ENCODE measurements at regions not wholly inside any gene's neighbourhood (a gene's known extent, or its start where the extent isn't known, plus 50 kb on each side); places are given as distances from the start of the nearest gene placed in this dataset.

DNA sequence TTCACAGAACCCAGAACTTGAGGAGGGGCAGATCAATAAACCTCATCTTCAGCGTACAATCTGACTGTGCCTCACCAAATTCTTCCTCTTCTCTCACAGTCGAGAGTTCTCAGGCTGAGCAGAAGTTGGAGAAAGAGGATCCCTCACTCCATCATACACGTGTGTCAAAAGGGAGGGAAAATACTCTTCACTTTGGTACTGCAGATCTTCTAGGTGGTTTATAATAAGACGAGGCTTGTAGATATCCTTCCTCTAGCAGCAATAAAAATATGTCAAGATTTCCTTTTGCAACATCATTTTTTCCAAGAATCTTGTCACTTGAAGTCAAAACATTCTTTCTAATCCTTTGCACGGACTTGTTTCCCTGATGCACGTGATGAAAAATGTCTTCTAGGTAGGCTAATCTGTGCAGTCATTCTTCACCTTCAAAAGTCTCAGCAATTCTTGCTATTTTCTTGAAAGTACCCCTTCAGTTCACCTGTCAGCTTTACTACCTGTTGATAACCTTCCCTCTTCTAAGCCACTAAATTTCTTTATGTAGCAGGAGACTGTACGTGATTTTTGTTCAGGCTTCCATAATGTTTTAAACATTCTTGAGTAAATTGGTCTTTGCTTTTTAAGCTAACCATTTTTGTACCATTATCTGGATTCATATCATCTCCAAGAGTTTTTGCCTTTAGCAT is 214.1 kb downstream of the NUAK1 start:
- Mint-ChIP-seq H3K36me3 (ENCODE audit: insufficient read depth, unreplicated experiment) (no peaks in the 10 kb centered on the region), H3K4me3 (ENCODE audit: unreplicated experiment) (no peak overlapping the region), H3K4me1 (ENCODE audit: insufficient read depth, unreplicated experiment) (peaks cover 24% of the 10 kb centered on the region), H3K9me3 (ENCODE audit: unreplicated experiment) (peaks cover 12% of the 10 kb centered on the region), H3K27me3 (ENCODE audit: insufficient read depth, unreplicated experiment) (no peaks in the 10 kb centered on the region), H3K27ac (ENCODE audit: low read depth, unreplicated experiment) (no peak overlapping the region)
- ChIA-PET POLR2A (interaction anchor here (0.6 kb wide), 1 partner anchor 168 kb away, joined by 3 read pairs; no protein-coding TSS in a partner anchor), CTCF (interaction anchor here (0.6 to 0.7 kb wide), 3 partner anchors 170 to 1212 kb away, joined by 3 to 5 read pairs (median 3); no protein-coding TSS in a partner anchor)
- DNase-seq (ENCODE audit: unreplicated experiment) = no peak
- intact Hi-C loops (cut with micrococcal nuclease) = no loop called here
- TF ChIP-seq, protein P1, sequence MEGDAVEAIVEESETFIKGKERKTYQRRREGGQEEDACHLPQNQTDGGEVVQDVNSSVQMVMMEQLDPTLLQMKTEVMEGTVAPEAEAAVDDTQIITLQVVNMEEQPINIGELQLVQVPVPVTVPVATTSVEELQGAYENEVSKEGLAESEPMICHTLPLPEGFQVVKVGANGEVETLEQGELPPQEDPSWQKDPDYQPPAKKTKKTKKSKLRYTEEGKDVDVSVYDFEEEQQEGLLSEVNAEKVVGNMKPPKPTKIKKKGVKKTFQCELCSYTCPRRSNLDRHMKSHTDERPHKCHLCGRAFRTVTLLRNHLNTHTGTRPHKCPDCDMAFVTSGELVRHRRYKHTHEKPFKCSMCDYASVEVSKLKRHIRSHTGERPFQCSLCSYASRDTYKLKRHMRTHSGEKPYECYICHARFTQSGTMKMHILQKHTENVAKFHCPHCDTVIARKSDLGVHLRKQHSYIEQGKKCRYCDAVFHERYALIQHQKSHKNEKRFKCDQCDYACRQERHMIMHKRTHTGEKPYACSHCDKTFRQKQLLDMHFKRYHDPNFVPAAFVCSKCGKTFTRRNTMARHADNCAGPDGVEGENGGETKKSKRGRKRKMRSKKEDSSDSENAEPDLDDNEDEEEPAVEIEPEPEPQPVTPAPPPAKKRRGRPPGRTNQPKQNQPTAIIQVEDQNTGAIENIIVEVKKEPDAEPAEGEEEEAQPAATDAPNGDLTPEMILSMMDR (IDR thresholded peaks at IDR 0.05; ENCODE audit: unreplicated experiment) = no peak
- BruUV-seq (replicated peaks) = no TSS peak

DNA sequence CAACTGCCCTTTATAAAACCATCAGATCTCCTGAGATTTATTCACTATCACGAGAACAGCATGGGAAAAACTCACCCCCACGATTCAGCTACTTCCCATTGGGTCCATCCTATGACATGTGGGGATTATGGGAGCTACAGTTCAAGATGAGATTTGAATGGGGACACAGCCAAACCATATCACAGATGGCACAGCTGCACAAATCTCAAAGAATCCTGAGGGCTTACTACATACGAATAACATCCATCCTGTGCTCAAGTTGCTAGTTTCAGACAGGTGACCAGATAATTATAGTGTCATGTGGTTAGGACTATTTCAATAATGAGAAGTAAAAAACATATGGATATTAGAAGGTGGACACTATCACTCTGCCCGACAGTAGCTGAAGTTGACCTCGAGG is 211.2 kb downstream of the NUAK1 start:
- BruUV-seq (replicated peaks) = no TSS peak
- intact Hi-C loops (cut with micrococcal nuclease) = no loop called here
- peaks cover 5% of the 10 kb centered on the region for H3K4me1 Mint-ChIP-seq (ENCODE audit: insufficient read depth, unreplicated experiment)
- no peaks in the 10 kb centered on the region for H3K27me3 Mint-ChIP-seq (ENCODE audit: insufficient read depth, unreplicated experiment)
- H3K4me3 Mint-ChIP-seq (ENCODE audit: unreplicated experiment) = no peak overlapping the region
- ChIA-PET POLR2A (no interaction called here), CTCF (interaction anchor here (0.5 to 0.6 kb wide), 2 partner anchors 209 to 414 kb away, joined by 3 to 4 read pairs; no protein-coding TSS in a partner anchor)
- TF ChIP-seq, protein P1 (IDR thresholded peaks at IDR 0.05; ENCODE audit: unreplicated experiment) = no peak
- DNase-seq (ENCODE audit: unreplicated experiment) = no peak
- peaks cover 12% of the 10 kb centered on the region for H3K9me3 Mint-ChIP-seq (ENCODE audit: unreplicated experiment)
- H3K27ac Mint-ChIP-seq (ENCODE audit: low read depth, unreplicated experiment) = no peak overlapping the region
- H3K36me3 Mint-ChIP-seq (ENCODE audit: insufficient read depth, unreplicated experiment) = no peaks in the 10 kb centered on the region

DNA sequence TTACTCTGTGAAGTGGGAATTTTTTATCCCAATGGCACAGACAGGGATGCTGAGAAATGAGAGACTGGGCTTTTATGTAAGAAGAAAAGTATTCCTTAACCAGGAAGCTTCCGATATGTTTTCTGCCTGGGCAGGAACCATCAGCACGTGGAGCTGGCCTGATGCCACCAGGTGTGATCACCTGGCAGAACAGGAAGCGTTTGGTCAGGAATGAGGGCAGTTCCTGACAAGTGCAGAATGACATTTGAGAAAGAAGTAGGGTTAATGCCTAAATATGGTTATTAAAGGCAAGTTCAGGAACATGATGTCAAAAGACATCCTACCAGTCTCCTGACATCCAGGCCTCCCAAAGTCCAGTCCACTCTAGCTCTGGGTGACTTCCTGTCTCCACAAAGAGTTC is 210.3 kb downstream of the NUAK1 start:
- Mint-ChIP-seq H3K27me3 (ENCODE audit: insufficient read depth, unreplicated experiment) (no peaks in the 10 kb centered on the region), H3K4me3 (ENCODE audit: unreplicated experiment) (no peak overlapping the region), H3K9me3 (ENCODE audit: unreplicated experiment) (peaks cover 12% of the 10 kb centered on the region), H3K36me3 (ENCODE audit: insufficient read depth, unreplicated experiment) (no peaks in the 10 kb centered on the region), H3K27ac (ENCODE audit: low read depth, unreplicated experiment) (no peak overlapping the region), H3K4me1 (ENCODE audit: insufficient read depth, unreplicated experiment) (no peaks in the 10 kb centered on the region)
- CTCF ChIA-PET = no interaction called here
- intact Hi-C loops (cut with micrococcal nuclease) = no loop called here
- POLR2A ChIA-PET = no interaction called here
- TF ChIP-seq, protein P1 (IDR thresholded peaks at IDR 0.05; ENCODE audit: unreplicated experiment) = no peak
- BruUV-seq (replicated peaks) = no TSS peak
- peak; percentile 44 for DNase-seq (ENCODE audit: unreplicated experiment)

DNA sequence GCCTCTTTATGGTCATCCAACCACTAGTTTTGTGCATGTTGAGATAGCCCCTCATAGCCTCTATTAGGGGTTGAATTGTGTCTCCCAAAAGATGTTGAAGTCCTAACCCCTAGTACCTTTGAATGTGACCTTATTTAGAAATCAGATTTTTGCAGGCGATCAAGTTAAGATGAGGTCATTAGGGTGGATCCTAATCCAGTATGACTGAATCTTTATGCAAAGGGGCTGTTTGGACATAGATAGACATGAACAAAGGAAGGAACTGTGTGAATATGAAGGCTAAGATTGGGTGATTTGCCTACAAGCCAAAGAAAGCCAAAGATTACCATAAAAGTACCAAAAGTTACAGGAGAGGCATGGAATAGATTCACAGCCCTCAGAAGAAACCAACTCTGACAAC is 209.6 kb downstream of the NUAK1 start:
- no peak overlapping the region for H3K27ac Mint-ChIP-seq (ENCODE audit: low read depth, unreplicated experiment)
- H3K9me3 Mint-ChIP-seq (ENCODE audit: unreplicated experiment) = peaks cover 12% of the 10 kb centered on the region
- H3K4me1 Mint-ChIP-seq (ENCODE audit: insufficient read depth, unreplicated experiment) = peaks cover 5% of the 10 kb centered on the region
- no peaks in the 10 kb centered on the region for H3K36me3 Mint-ChIP-seq (ENCODE audit: insufficient read depth, unreplicated experiment)
- POLR2A ChIA-PET = no interaction called here
- intact Hi-C loops (cut with micrococcal nuclease) = no loop called here
- CTCF ChIA-PET = no interaction called here
- TF ChIP-seq, protein P1 (IDR thresholded peaks at IDR 0.05; ENCODE audit: unreplicated experiment) = no peak
- BruUV-seq (replicated peaks) = no TSS peak
- H3K27me3 Mint-ChIP-seq (ENCODE audit: insufficient read depth, unreplicated experiment) = no peaks in the 10 kb centered on the region
- H3K4me3 Mint-ChIP-seq (ENCODE audit: unreplicated experiment) = no peak overlapping the region
- no peak for DNase-seq (ENCODE audit: unreplicated experiment)

Measured in MCF 10A (cell line).